ENCODE measurements at regions not wholly inside any gene's neighbourhood (a gene's known extent, or its start where the extent isn't known, plus 50 kb on each side); places are given as distances from the start of the nearest gene placed in this dataset.
A peak's percentile ranks its signal among the peaks of the same experiment; 100 is the strongest.
"Not testable (repeated sequence)": the region's sequence is repeated elsewhere in the genome, so short reads cannot be mapped to it uniquely, and the experiment has no call there.

- H3K27me3 ChIP-seq (ENCODE audit: control insufficient read depth, insufficient read depth, low read length) = no peaks in the 10 kb centered on the region
- TF ChIP-seq, protein P1, sequence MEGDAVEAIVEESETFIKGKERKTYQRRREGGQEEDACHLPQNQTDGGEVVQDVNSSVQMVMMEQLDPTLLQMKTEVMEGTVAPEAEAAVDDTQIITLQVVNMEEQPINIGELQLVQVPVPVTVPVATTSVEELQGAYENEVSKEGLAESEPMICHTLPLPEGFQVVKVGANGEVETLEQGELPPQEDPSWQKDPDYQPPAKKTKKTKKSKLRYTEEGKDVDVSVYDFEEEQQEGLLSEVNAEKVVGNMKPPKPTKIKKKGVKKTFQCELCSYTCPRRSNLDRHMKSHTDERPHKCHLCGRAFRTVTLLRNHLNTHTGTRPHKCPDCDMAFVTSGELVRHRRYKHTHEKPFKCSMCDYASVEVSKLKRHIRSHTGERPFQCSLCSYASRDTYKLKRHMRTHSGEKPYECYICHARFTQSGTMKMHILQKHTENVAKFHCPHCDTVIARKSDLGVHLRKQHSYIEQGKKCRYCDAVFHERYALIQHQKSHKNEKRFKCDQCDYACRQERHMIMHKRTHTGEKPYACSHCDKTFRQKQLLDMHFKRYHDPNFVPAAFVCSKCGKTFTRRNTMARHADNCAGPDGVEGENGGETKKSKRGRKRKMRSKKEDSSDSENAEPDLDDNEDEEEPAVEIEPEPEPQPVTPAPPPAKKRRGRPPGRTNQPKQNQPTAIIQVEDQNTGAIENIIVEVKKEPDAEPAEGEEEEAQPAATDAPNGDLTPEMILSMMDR (IDR thresholded peaks at IDR 0.05; ENCODE audit: insufficient read depth, low read length, poor library complexity, severe bottlenecking) = no peak
- no peak overlapping the region for H3K4me3 ChIP-seq (ENCODE audit: low read depth, low read length)
- no peaks in the 10 kb centered on the region for H3K36me3 ChIP-seq (ENCODE audit: control insufficient read depth, insufficient read depth, low read length)
- DNase-seq (ENCODE audit: low read depth) = no peak
Observed at GRCh38 chr14:106738075-106738474, 1211.7 kb downstream of the TMEM121 start.

DNA sequence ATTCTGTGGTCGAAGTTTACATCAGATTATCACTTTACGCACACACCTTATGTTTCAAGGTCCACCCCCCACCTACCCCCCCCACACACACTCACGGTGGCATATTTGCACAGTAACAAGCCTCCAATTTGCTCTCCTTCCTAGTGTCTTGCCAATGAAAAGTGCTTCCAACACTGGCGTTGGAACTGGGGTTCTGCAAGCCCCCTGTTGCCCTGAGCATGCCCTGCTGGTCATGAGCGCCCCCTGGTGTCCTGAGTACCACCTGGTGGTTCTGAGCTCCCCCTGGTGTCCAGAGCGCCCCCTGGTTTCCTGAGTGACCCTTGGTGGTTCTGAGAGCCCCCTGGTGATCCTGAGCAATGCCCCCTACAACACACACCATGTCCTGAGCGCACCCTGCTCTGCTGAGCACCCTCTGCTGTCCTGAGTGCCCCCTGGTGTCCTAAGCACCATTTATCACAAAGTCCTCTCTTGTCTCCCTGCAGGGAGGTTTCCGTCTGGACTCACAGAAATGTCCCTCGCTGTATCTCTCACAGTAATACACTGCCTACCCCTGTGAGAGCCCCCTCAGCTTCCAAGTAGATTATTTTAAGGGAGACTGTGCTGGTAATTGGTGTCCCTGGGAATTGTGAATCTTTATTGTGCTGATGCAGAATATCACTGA is 1212.3 kb downstream of the TMEM121 start:
- not testable (repeated sequence) for H3K4me3 ChIP-seq (ENCODE audit: low read depth, low read length); DNase-seq (ENCODE audit: low read depth); H3K27me3 ChIP-seq (ENCODE audit: control insufficient read depth, insufficient read depth, low read length); H3K36me3 ChIP-seq (ENCODE audit: control insufficient read depth, insufficient read depth, low read length)

GRCh38 chr14:106741086-106741827 is 1214.9 kb downstream of the TMEM121 start:
- DNase-seq (ENCODE audit: low read depth); H3K27me3 ChIP-seq (ENCODE audit: control insufficient read depth, insufficient read depth, low read length); H3K4me3 ChIP-seq (ENCODE audit: low read depth, low read length); H3K36me3 ChIP-seq (ENCODE audit: control insufficient read depth, insufficient read depth, low read length): not testable (repeated sequence)

DNA sequence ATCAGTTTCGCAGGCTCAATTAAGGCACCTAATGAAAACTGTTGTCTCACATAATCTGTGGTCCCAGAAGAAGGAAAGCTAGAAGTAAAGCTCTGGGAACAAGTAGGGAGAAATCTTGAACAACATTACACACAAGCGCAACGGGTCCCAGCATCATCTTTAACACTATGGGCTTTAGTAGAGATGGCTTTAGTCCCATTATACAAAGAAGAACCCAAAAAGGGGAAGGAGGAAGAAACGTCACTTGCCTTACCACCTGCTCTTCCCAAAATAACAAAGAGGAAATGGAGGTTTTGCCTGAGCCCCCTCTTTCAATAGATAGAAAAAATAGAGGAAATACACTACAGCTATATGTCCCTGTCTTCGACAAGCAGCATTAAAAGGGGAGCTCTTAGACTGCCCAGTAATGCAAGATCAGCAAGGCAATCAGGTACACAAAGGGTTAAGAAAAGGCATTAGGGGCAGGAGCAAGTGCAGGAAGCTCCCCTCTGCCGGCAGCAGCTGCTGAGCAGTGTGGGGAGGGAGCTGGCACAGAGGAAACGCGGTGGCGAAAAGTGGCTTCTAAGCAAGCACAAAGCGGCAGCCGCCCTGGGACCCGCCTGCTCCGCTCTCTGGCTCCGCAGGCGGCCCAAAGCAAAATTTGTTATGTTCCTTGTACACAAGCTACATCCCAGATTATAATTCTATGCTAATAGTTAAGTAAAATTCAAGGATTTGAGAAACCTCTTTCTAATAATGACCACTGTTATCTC is 1218.8 kb downstream of the TMEM121 start:
- H3K4me3 ChIP-seq (ENCODE audit: low read depth, low read length); H3K36me3 ChIP-seq (ENCODE audit: control insufficient read depth, insufficient read depth, low read length); H3K27me3 ChIP-seq (ENCODE audit: control insufficient read depth, insufficient read depth, low read length); DNase-seq (ENCODE audit: low read depth): not testable (repeated sequence)

DNA sequence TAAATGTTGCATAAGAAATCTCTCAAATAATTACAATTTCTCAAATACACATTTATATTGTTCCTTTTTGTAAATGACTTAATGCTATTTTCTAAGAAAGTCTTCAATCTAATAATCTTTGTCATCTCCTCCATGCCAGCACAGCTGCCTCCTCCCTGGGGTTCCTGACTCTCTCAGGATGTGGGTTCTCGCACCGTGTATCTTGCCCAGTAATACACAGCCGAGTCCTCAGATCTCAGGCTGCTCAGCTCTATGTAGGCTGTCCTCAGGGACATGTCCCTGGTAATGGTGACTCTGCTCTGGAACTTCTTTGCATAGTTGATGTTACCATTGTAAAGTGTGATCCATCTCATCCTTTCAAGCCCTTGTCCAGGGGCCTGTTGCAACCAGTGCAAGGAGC is 1223.7 kb downstream of the TMEM121 start:
- not testable (repeated sequence) for H3K36me3 ChIP-seq (ENCODE audit: control insufficient read depth, insufficient read depth, low read length); DNase-seq (ENCODE audit: low read depth); H3K27me3 ChIP-seq (ENCODE audit: control insufficient read depth, insufficient read depth, low read length); H3K4me3 ChIP-seq (ENCODE audit: low read depth, low read length)

- not testable (repeated sequence) for DNase-seq (ENCODE audit: low read depth); H3K4me3 ChIP-seq (ENCODE audit: low read depth, low read length); H3K27me3 ChIP-seq (ENCODE audit: control insufficient read depth, insufficient read depth, low read length); H3K36me3 ChIP-seq (ENCODE audit: control insufficient read depth, insufficient read depth, low read length)
Observed at GRCh38 chr14:106753751-106754150, 1227.4 kb downstream of the TMEM121 start.

- not testable (repeated sequence) for DNase-seq (ENCODE audit: low read depth); H3K27me3 ChIP-seq (ENCODE audit: control insufficient read depth, insufficient read depth, low read length); H3K4me3 ChIP-seq (ENCODE audit: low read depth, low read length); H3K36me3 ChIP-seq (ENCODE audit: control insufficient read depth, insufficient read depth, low read length)
Observed at GRCh38 chr14:106757444-106757843, 1231.1 kb downstream of the TMEM121 start.

DNA sequence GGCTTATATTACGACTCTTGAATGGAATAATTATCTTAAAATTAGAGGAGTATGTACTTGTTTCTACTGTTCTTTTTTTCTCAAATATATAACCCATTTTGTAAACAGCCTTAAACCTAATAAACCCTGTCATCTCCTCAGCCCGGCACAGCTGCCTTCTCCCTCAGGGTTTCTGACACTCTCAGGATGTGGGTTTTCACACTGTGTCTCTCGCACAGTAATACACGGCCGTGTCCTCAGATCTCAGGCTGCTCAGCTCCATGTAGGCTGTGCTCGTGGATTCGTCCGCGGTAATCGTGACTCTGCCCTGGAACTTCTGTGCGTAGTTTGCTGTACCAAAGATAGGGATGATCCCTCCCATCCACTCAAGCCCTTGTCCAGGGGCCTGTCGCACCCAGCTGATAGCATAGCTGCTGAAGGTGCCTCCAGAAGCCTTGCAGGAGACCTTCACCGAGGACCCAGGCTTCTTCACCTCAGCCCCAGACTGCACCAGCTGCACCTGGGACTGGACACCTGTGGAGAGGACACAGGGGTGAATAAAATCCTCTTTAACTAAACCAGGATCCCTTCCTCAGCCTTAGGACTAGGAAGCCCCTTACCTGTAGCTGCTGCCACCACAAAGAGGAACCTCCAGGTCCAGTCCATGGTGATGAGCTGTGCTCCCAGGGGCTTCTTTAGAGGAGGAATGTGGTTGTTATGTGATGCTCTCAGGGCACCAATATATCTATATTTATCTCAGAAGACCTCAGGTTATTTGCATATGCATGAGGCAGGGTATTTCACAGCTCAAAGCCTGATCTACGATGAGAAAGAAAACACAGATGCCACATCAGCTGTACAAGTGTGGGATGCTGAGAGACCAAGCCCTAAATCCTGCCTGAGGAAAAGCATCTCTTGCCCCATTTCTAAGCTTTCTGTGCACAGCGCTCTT is 1235.8 kb downstream of the TMEM121 start:
- H3K27me3 ChIP-seq (ENCODE audit: control insufficient read depth, insufficient read depth, low read length); DNase-seq (ENCODE audit: low read depth); H3K36me3 ChIP-seq (ENCODE audit: control insufficient read depth, insufficient read depth, low read length); H3K4me3 ChIP-seq (ENCODE audit: low read depth, low read length): not testable (repeated sequence)

- H3K27me3 ChIP-seq (ENCODE audit: control insufficient read depth, insufficient read depth, low read length); DNase-seq (ENCODE audit: low read depth); H3K4me3 ChIP-seq (ENCODE audit: low read depth, low read length); H3K36me3 ChIP-seq (ENCODE audit: control insufficient read depth, insufficient read depth, low read length): not testable (repeated sequence)
- TF ChIP-seq, protein P1 (IDR thresholded peaks at IDR 0.05; ENCODE audit: insufficient read depth, low read length, poor library complexity, severe bottlenecking) = peak; percentile 31
Observed at GRCh38 chr14:106764968-106765369, 1238.6 kb downstream of the TMEM121 start.
